Body of pancreas (tissue), 4 donors: ENCODE measurements at regions not wholly inside any gene's neighbourhood (a gene's known extent, or its start where the extent isn't known, plus 50 kb on each side); places are given as distances from the start of the nearest gene placed in this dataset.

Source experiments
- ATAC-seq: fragments of 150-250 bp; one replicate; pipeline ENCODE4 v1.9.1; 2016
- DNase-seq, 4 donors: peaks; one replicate each; pipeline ENCODE4 v3.0.0-alpha.2; 2019
- H3K27ac ChIP-seq, 4 donors: fragments of 200-600 bp; sonication (generic); 1 replicate in 3 of 4; 2 replicates in 1 of 4; pipeline versions ENCODE4 v1.5.1 to v1.6.1; 2016 to 2019; ENCODE audit warnings: mild to moderate bottlenecking in 1 of 4, mixed read lengths in 1 of 4, moderate library complexity in 1 of 4
- H3K27me3 ChIP-seq, 2 donors: fragments of 200-600 bp; sonication (generic); one replicate each; pipeline ENCODE4 v1.6.0; 2016; ENCODE audit warnings: mild to moderate bottlenecking in 1 of 2
- H3K36me3 ChIP-seq, 2 donors: fragments of 200-600 bp; sonication (generic); replicated peaks in 1 of 2; 2 replicates each; pipeline ENCODE4 v1.5.1; 2016; ENCODE audit warnings: low read depth in 2 of 2; ENCODE audit not compliant: insufficient read depth in 1 of 2
- H3K4me1 ChIP-seq: fragments of 200-600 bp; sonication (generic); one replicate; pipeline ENCODE4 v1.6.0; 2016
- H3K4me3 ChIP-seq, 2 donors: fragments of 200-600 bp; sonication (generic); 1 replicate in 1 of 2; 2 replicates in 1 of 2; pipeline ENCODE4 v1.5.1; 2016 to 2019
- H3K9me3 ChIP-seq, 3 donors: fragments of 200-600 bp; sonication (generic); 1 replicate in 2 of 3; 2 replicates in 1 of 3; pipeline ENCODE4 v1.5.1; 2016
- CTCF ChIP-seq, 7 experiments: fragments of 450-650 bp in 4 of 7; fragments of 200-600 bp in 3 of 7; sonication (generic) in 3 of 7; IDR thresholded peaks; one replicate each; pipeline ENCODE4 v1.5.1; 2016 to 2019; ENCODE audit warnings: antibody characterized with exemption in 7 of 7
- POLR2A ChIP-seq, 3 donors: fragments of 450-650 bp; IDR thresholded peaks; one replicate each; pipeline ENCODE4 v1.6.1; 2016; ENCODE audit warnings: antibody characterized with exemption in 3 of 3, mild to moderate bottlenecking in 2 of 3
- WGBS, 2 donors: methylation state at CpG; one replicate each; pipeline ENCODE4 v1.1.5; 2017; 5-methylcytosine and 5-hydroxymethylcytosine counted together
- intact Hi-C: fragments of 100-400 bp; cut with DNase I; formaldehyde crosslinking; loops from one replicate; pipeline ENCODE4 v1.15.1; 2023

- no peak overlapping the region for H3K4me3 ChIP-seq
- H3K36me3 ChIP-seq: no peaks in the 10 kb centered on the region
- H3K27me3 ChIP-seq: no peaks in the 10 kb centered on the region
- H3K27ac ChIP-seq: no peak overlapping the region
- intact Hi-C loops: loop anchor here (5.0 kb wide), 2 partner anchors 492 to 672 kb away; no protein-coding TSS in a partner anchor
- ATAC-seq: no peak
- no peak for DNase-seq
- 71 to 82% methylated on average over 5 of the region's 5 CpGs for WGBS, 2 donors
- H3K4me1 ChIP-seq: peaks cover 11% of the 10 kb centered on the region
- no peak for TF ChIP-seq POLR2A (IDR thresholded peaks at IDR 0.05)
- no peak for TF ChIP-seq CTCF (IDR thresholded peaks at IDR 0.05)
- no peaks in the 10 kb centered on the region for H3K9me3 ChIP-seq
Measured at GRCh38 chr2:207473931-207474235, 55.9 kb upstream of the CREB1 start.

- Histone ChIP-seq H3K4me3 (no peak overlapping the region), H3K27me3 (no peaks in the 10 kb centered on the region), H3K36me3 (no peaks in the 10 kb centered on the region), H3K27ac (no peak overlapping the region), H3K9me3 (no peaks in the 10 kb centered on the region), H3K4me1 (peaks cover 11% of the 10 kb centered on the region)
- TF ChIP-seq POLR2A (IDR thresholded peaks at IDR 0.05): no peak
- peak; percentile 53 to 88 (median 73) for TF ChIP-seq CTCF (IDR thresholded peaks at IDR 0.05)
- intact Hi-C loops: loop anchor here (5.0 kb wide), 3 partner anchors 493 to 773 kb away; no protein-coding TSS in a partner anchor
- 10 to 13% methylated on average over 13 of the region's 13 CpGs for WGBS, 2 donors
- DNase-seq (peak; percentile 28 to 46 (median 33)), ATAC-seq (peak; percentile 53)
Measured at GRCh38 chr2:207474863-207475485, 54.8 kb upstream of the CREB1 start.

- Histone ChIP-seq H3K27ac (no peak overlapping the region), H3K4me3 (no peak overlapping the region), H3K9me3 (no peaks in the 10 kb centered on the region), H3K4me1 (peaks cover 11% of the 10 kb centered on the region), H3K36me3 (no peaks in the 10 kb centered on the region), H3K27me3 (no peaks in the 10 kb centered on the region)
- WGBS, 2 donors: 63 to 66% methylated on average over 3 of the region's 3 CpGs
- DNase-seq (no peak), ATAC-seq (no peak)
- TF ChIP-seq CTCF (IDR thresholded peaks at IDR 0.05) (no peak), POLR2A (IDR thresholded peaks at IDR 0.05) (no peak)
- intact Hi-C loops: loop anchor here (5.0 kb wide), 1 partner anchor 773 kb away; no protein-coding TSS in a partner anchor
Measured at GRCh38 chr2:207475546-207475945, 54.2 kb upstream of the CREB1 start.

DNA sequence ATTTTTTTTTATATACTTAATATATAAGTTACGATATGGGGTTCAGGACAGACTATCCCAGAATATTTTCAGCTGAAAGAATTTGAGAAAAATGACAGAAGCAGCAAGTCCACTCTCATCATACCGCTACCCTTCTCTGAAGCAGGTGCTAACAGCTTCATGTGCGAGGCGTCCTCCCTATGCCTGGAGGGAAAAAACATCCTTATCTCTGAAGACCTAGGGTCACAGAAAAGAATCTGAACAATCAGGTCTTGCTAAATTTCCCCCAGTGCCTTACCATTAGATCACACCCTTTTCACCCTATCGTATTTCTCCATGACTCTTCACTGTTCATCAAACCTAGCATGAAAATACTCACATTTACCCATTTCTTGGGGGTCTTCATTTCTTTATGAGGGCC lies 51.9 kb upstream of the CREB1 start:
- 74 to 93% methylated on average over 5 of the region's 5 CpGs for WGBS, 2 donors
- Histone ChIP-seq H3K27ac (no peak overlapping the region), H3K9me3 (no peaks in the 10 kb centered on the region), H3K4me1 (peaks cover 15% of the 10 kb centered on the region), H3K4me3 (no peak overlapping the region), H3K27me3 (no peaks in the 10 kb centered on the region), H3K36me3 (no peaks in the 10 kb centered on the region)
- DNase-seq: no peak
- intact Hi-C loops: loop anchor here (5.0 kb wide), 1 partner anchor 776 kb away; no protein-coding TSS in a partner anchor
- TF ChIP-seq POLR2A (IDR thresholded peaks at IDR 0.05) (no peak), CTCF (IDR thresholded peaks at IDR 0.05) (no peak)
- ATAC-seq: no peak

GRCh38 chr2:207478572-207478971 lies 51.2 kb upstream of the CREB1 start:
- no peak for ATAC-seq
- no peak for TF ChIP-seq CTCF (IDR thresholded peaks at IDR 0.05)
- intact Hi-C loops: loop anchor here (5.0 kb wide), 1 partner anchor 776 kb away; no protein-coding TSS in a partner anchor
- Histone ChIP-seq H3K4me1 (peaks cover 11% of the 10 kb centered on the region), H3K9me3 (no peaks in the 10 kb centered on the region), H3K27me3 (no peaks in the 10 kb centered on the region), H3K27ac (no peak overlapping the region), H3K36me3 (no peaks in the 10 kb centered on the region), H3K4me3 (no peak overlapping the region)
- whole genome bisulfite sequencing, 2 donors: 68 to 85% methylated on average over 3 of the region's 3 CpGs
- peak in 1 of 4 donors; percentile 22 for DNase-seq
